ENCODE measurements at regions not wholly inside any gene's neighbourhood (a gene's known extent, or its start where the extent isn't known, plus 50 kb on each side); places are given as distances from the start of the nearest gene placed in this dataset.
"Not testable (repeated sequence)": the region's sequence is repeated elsewhere in the genome, so short reads cannot be mapped to it uniquely, and the experiment has no call there.

DNA sequence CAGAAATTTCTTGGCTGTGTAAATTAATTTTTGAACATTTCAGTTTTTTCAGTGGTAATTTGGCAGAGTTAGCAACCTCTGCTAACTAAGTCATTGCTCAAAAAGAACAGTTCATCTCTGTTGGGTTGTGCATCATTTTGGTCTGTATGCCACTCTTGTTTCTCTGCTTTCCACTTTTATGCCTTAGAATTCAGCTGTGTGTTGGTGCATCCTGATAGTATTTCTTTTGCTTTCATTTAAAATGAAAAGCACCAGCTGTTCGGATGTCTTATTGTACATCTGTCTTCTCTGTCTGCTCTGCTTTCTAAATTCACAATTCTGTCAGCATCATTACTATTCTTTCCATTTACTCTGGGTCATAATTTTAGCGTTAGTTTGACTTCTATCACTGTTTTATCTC is 388.2 kb upstream of the NDST4 start:
- Histone ChIP-seq H3K4me2 (ENCODE audit: low read length) (no peak overlapping the region), H3K27me3 (ENCODE audit: low read length) (no peaks in the 10 kb centered on the region), H3K36me3 (ENCODE audit: low read depth, low read length) (no peaks in the 10 kb centered on the region), H3K9me2 (replicated peaks; ENCODE audit: low read length) (no peaks in the 10 kb centered on the region), H3K4me1 (ENCODE audit: insufficient read depth, low read length) (no peaks in the 10 kb centered on the region), H3F3A (ENCODE audit: low read length, unreplicated experiment) (no peaks in the 10 kb centered on the region), H3K9me3 (ENCODE audit: low read length) (no peaks in the 10 kb centered on the region), H3K79me2 (ENCODE audit: low read length) (no peaks in the 10 kb centered on the region), H3K9ac (ENCODE audit: low read length) (no peak overlapping the region), H4K20me1 (ENCODE audit: low read length) (no peaks in the 10 kb centered on the region), H2AFZ (ENCODE audit: low read length) (no peak overlapping the region), H3K4me3 (ENCODE audit: low read length) (no peak overlapping the region), H3K27ac (ENCODE audit: low read length) (no peak overlapping the region)
- CTCF ChIA-PET: no interaction called here
- BruUV-seq (replicated peaks): no TSS peak
- TF ChIP-seq, protein P1, sequence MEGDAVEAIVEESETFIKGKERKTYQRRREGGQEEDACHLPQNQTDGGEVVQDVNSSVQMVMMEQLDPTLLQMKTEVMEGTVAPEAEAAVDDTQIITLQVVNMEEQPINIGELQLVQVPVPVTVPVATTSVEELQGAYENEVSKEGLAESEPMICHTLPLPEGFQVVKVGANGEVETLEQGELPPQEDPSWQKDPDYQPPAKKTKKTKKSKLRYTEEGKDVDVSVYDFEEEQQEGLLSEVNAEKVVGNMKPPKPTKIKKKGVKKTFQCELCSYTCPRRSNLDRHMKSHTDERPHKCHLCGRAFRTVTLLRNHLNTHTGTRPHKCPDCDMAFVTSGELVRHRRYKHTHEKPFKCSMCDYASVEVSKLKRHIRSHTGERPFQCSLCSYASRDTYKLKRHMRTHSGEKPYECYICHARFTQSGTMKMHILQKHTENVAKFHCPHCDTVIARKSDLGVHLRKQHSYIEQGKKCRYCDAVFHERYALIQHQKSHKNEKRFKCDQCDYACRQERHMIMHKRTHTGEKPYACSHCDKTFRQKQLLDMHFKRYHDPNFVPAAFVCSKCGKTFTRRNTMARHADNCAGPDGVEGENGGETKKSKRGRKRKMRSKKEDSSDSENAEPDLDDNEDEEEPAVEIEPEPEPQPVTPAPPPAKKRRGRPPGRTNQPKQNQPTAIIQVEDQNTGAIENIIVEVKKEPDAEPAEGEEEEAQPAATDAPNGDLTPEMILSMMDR (conservative IDR thresholded peaks at IDR 0.05; ENCODE audit: low read depth, low read length): no peak
- TF ChIP-seq EZH2 (IDR thresholded peaks at IDR 0.05; ENCODE audit: low read length, unreplicated experiment) (no peak), EZH2phosphoT487 (IDR thresholded peaks at IDR 0.05; ENCODE audit: borderline replicate concordance, low read length) (no peak)
- intact Hi-C loops (cut with micrococcal nuclease): no loop called here
- ATAC-seq (no peak), DNase-seq (no peak)
- POLR2A ChIA-PET (ENCODE audit: unreplicated experiment): no interaction called here

DNA sequence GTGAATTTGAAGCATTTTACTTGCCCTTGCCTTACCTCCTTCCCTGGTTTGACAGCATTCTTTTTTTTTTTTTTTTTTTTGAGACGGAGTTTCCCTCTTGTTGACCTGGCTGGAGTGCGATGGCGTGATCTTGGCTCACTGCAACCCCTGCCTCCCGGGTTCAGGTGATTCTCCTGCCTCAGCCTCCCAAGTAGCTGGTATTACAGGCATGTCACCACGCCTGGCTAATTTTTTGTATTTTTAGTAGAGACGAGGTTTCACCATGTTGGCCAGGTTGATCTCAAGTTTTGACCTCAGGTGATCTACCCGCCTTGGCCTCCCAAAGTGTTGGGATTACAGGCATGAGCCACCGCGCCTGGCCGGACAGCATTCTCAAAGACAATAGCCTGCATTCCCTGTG is 380.4 kb upstream of the NDST4 start:
- POLR2A ChIA-PET (ENCODE audit: unreplicated experiment); H3F3A ChIP-seq (ENCODE audit: low read length, unreplicated experiment); H3K9me3 ChIP-seq (ENCODE audit: low read length); H3K4me1 ChIP-seq (ENCODE audit: insufficient read depth, low read length); H3K36me3 ChIP-seq (ENCODE audit: low read depth, low read length); H3K79me2 ChIP-seq (ENCODE audit: low read length); intact Hi-C loops (cut with micrococcal nuclease); H3K9ac ChIP-seq (ENCODE audit: low read length); H4K20me1 ChIP-seq (ENCODE audit: low read length); H3K27ac ChIP-seq (ENCODE audit: low read length); H3K4me3 ChIP-seq (ENCODE audit: low read length); ATAC-seq; H3K4me2 ChIP-seq (ENCODE audit: low read length); H2AFZ ChIP-seq (ENCODE audit: low read length); H3K9me2 ChIP-seq (replicated peaks; ENCODE audit: low read length); BruUV-seq (replicated peaks); DNase-seq; H3K27me3 ChIP-seq (ENCODE audit: low read length); CTCF ChIA-PET: not testable (repeated sequence)

DNA sequence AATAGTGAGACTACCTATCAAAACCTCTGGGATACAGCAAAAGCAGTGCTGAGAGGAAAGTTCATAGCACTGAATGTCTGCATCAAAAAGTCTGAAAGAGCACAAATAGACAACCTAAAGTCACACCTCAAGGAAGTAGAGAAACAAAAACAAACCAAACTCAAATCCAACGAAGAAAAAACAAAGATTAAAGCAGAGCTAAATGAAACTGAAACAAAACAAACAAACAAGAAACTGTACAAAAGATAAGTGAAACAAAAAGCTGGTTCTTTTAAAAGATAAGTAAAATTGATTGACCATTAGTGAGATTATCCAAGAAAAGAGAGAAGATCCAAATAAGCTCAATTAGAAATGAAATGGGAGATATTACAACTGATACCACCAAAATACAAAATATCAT is 378.3 kb upstream of the NDST4 start:
- no peaks in the 10 kb centered on the region for H3K79me2 ChIP-seq (ENCODE audit: low read length)
- TF ChIP-seq EZH2phosphoT487 (IDR thresholded peaks at IDR 0.05; ENCODE audit: borderline replicate concordance, low read length): no peak
- TF ChIP-seq, protein P1 (conservative IDR thresholded peaks at IDR 0.05; ENCODE audit: low read depth, low read length): no peak
- TF ChIP-seq EZH2 (IDR thresholded peaks at IDR 0.05; ENCODE audit: low read length, unreplicated experiment): no peak
- H3K9me2 ChIP-seq (replicated peaks; ENCODE audit: low read length): no peaks in the 10 kb centered on the region
- no peaks in the 10 kb centered on the region for H4K20me1 ChIP-seq (ENCODE audit: low read length)
- H3K27ac ChIP-seq (ENCODE audit: low read length): no peak overlapping the region
- no peaks in the 10 kb centered on the region for H3K36me3 ChIP-seq (ENCODE audit: low read depth, low read length)
- H3K4me3 ChIP-seq (ENCODE audit: low read length): no peak overlapping the region
- intact Hi-C loops (cut with micrococcal nuclease): no loop called here
- H2AFZ ChIP-seq (ENCODE audit: low read length): no peak overlapping the region
- H3K9me3 ChIP-seq (ENCODE audit: low read length): no peaks in the 10 kb centered on the region
- ChIA-PET POLR2A (ENCODE audit: unreplicated experiment) (no interaction called here), CTCF (interaction anchor here (0.6 kb wide), 1 partner anchor 332 kb away, joined by 3 read pairs; no protein-coding TSS in a partner anchor)
- no peaks in the 10 kb centered on the region for H3K4me1 ChIP-seq (ENCODE audit: insufficient read depth, low read length)
- no peaks in the 10 kb centered on the region for H3K27me3 ChIP-seq (ENCODE audit: low read length)
- no peak overlapping the region for H3K9ac ChIP-seq (ENCODE audit: low read length)
- no peak overlapping the region for H3K4me2 ChIP-seq (ENCODE audit: low read length)
- ATAC-seq: no peak
- no peak for DNase-seq
- no peaks in the 10 kb centered on the region for H3F3A ChIP-seq (ENCODE audit: low read length, unreplicated experiment)
- no TSS peak for BruUV-seq (replicated peaks)

Data from PC-3 (cell line).